GM21619 (cell line): ENCODE measurements at regions not wholly inside any gene's neighbourhood (a gene's known extent, or its start where the extent isn't known, plus 50 kb on each side); places are given as distances from the start of the nearest gene placed in this dataset.
A peak's percentile ranks its signal among the peaks of the same experiment; 100 is the strongest.

ENCODE experiments used
- ATAC-seq: cut with Tn5 transposase; IDR thresholded peaks from one replicate; pipeline ENCODE4 v1.9.1; 2021; ENCODE audit not compliant: unreplicated experiment

- no peak for ATAC-seq
Measured at GRCh38 chr6:87860902-87861301, 158.9 kb upstream of the AKIRIN2 start.

- ATAC-seq: no peak
Measured at GRCh38 chr6:87858440-87858839, 156.4 kb upstream of the AKIRIN2 start.

GRCh38 chr6:87851674-87852299 is 149.8 kb upstream of the AKIRIN2 start:
- no peak for ATAC-seq

GRCh38 chr6:87848616-87849015 is 146.6 kb upstream of the AKIRIN2 start:
- ATAC-seq: no peak

GRCh38 chr6:87847830-87848210 is 145.8 kb upstream of the AKIRIN2 start:
- ATAC-seq: no peak

GRCh38 chr6:87847135-87847829 is 145.2 kb upstream of the AKIRIN2 start:
- no peak for ATAC-seq

GRCh38 chr6:87846434-87846833 is 144.4 kb upstream of the AKIRIN2 start:
- no peak for ATAC-seq

GRCh38 chr6:87840324-87840723 is 138.3 kb upstream of the AKIRIN2 start:
- no peak for ATAC-seq

- no peak for ATAC-seq
Measured at GRCh38 chr6:87837876-87838275, 135.8 kb upstream of the AKIRIN2 start.

- ATAC-seq: no peak
Measured at GRCh38 chr6:87837444-87837843, 135.4 kb upstream of the AKIRIN2 start.

GRCh38 chr6:87832025-87832825 is 130.2 kb upstream of the AKIRIN2 start:
- ATAC-seq: peak; percentile 81

- ATAC-seq: no peak
Measured at GRCh38 chr6:87830907-87831306, 128.9 kb upstream of the AKIRIN2 start.

- no peak for ATAC-seq
Measured at GRCh38 chr6:87829622-87830121, 127.6 kb upstream of the AKIRIN2 start.

- no peak for ATAC-seq
Measured at GRCh38 chr6:87828044-87828443, 126.0 kb upstream of the AKIRIN2 start.

GRCh38 chr6:87827346-87827745 is 125.3 kb upstream of the AKIRIN2 start:
- no peak for ATAC-seq

GRCh38 chr6:87826424-87826823 is 124.4 kb upstream of the AKIRIN2 start:
- ATAC-seq: no peak

GRCh38 chr6:87825821-87826221 is 123.8 kb upstream of the AKIRIN2 start:
- no peak for ATAC-seq

GRCh38 chr6:87824958-87825491 is 123.0 kb upstream of the AKIRIN2 start:
- no peak for ATAC-seq

- ATAC-seq: no peak
Measured at GRCh38 chr6:87822011-87822410, 120.0 kb upstream of the AKIRIN2 start.

- ATAC-seq: no peak
Measured at GRCh38 chr6:87820343-87820984, 118.4 kb upstream of the AKIRIN2 start.

- no peak for ATAC-seq
Measured at GRCh38 chr6:87817183-87817582, 115.2 kb upstream of the AKIRIN2 start.
